ENCODE measurements at regions not wholly inside any gene's neighbourhood (a gene's known extent, or its start where the extent isn't known, plus 50 kb on each side); places are given as distances from the start of the nearest gene placed in this dataset.

- TF ChIP-seq CTCF (IDR thresholded peaks at IDR 0.05; ENCODE audit: insufficient read depth, low read depth, low read length, missing control alignments): no peak
- DNase-seq (ENCODE audit: low read depth): no peak
- H3K4me3 ChIP-seq (ENCODE audit: low read length): no peak overlapping the region
These were observed 283.0 kb upstream of the IZUMO3 start for GRCh38 chr9:24828687-24829086.

- no peak for DNase-seq (ENCODE audit: low read depth)
- H3K4me3 ChIP-seq (ENCODE audit: low read length): no peak overlapping the region
- no peak for TF ChIP-seq CTCF (IDR thresholded peaks at IDR 0.05; ENCODE audit: insufficient read depth, low read depth, low read length, missing control alignments)
These were observed 278.9 kb upstream of the IZUMO3 start for GRCh38 chr9:24824607-24825006.

DNA sequence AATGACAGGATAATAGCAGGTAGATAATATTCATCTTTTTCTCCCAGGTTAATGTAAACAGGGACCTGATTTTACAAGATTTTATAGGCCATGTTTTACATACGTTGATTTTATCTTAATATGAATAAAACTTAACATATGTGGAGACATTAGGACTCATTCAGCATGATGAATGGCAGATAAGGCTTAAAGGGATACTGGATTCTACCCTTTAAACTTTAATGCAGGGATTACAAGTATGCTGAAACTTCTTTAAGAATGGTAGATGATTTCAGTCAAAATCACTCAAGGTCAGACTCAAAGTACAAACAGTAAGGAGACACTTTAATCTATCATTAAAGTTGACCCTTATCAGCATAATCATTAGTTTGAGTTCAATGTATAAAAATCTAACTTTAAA, 274.5 kb upstream of the IZUMO3 start:
- no peak overlapping the region for H3K4me3 ChIP-seq (ENCODE audit: low read length)
- TF ChIP-seq CTCF (IDR thresholded peaks at IDR 0.05; ENCODE audit: insufficient read depth, low read depth, low read length, missing control alignments): no peak
- no peak for DNase-seq (ENCODE audit: low read depth)

DNA sequence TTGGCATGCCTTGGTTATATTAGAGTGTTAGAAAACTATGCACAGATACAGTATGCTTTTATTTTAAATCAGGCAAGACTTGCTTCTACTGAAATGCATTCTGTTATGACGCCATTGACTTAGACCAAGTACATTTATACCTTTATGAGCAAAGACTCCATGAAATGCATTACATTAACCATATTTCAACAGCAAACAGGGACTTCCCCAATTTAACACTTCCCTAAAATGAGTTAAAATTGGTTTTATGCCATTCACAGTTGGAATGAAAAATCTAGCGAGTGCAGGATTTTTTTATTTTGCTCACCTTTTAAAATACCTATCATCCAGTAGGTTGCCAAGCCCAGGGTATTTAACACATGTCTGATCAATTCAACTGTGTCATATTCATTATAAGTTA, 272.1 kb upstream of the IZUMO3 start:
- TF ChIP-seq CTCF (IDR thresholded peaks at IDR 0.05; ENCODE audit: insufficient read depth, low read depth, low read length, missing control alignments): no peak
- no peak for DNase-seq (ENCODE audit: low read depth)
- no peak overlapping the region for H3K4me3 ChIP-seq (ENCODE audit: low read length)

DNA sequence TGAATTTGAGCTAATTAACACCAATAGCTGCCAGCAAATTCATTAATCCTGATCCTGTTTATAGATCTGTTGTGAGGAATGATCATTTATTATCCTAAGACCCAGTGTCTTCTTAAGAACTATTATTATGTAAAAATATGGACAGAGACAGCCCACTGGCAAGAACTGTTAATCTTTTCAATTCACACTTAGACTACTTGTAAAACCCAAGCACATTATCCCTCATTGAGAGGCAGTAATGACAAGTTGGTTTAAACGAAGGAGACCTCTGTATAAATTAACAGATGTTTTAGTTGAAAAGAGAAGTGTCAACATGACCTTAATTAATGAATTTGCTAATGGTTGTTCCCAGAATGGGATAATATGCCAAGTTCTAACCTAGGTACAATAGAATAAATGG, 270.3 kb upstream of the IZUMO3 start:
- no peak for TF ChIP-seq CTCF (IDR thresholded peaks at IDR 0.05; ENCODE audit: insufficient read depth, low read depth, low read length, missing control alignments)
- DNase-seq (ENCODE audit: low read depth): no peak
- H3K4me3 ChIP-seq (ENCODE audit: low read length): no peak overlapping the region

DNA sequence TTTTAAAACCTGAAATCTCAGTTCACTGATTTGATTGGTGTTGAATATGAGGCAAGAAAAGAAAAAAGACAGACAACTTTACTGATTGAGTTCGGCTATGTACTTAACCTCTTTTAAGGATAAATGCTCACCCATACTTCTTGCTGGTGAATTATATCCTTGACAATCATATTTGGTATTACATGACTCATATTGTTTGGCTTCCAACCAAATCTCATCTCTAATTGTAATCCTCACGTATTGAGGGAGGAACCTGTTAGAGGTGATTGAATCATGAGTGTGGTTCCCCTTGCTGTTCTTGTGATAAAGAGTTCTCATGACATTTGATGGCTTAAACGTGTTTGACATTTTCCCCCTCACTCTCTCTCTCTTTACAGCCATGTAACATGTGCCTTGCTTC, 255.6 kb upstream of the IZUMO3 start:
- peak; percentile 57 for DNase-seq (ENCODE audit: low read depth)
- H3K4me3 ChIP-seq (ENCODE audit: low read length): no peak overlapping the region
- TF ChIP-seq CTCF (IDR thresholded peaks at IDR 0.05; ENCODE audit: insufficient read depth, low read depth, low read length, missing control alignments): no peak

DNA sequence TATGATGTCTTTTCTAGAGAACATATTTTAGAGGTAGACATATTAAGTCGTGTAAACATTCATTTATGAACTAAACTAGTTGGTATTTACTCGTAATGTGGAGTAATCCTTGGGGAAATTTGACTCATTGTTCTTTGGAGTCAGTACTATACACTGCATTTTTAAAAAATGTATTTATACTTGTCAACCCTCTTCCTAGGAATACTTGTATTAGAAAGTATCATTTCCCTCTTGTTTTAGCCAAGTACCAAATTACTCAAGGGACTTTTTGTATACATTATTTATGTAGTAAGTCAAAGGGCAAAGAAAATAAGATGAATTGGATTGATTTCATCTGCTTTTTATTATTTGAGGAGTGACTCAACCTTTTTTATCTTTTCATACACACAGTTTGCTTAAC, 248.1 kb upstream of the IZUMO3 start:
- TF ChIP-seq CTCF (IDR thresholded peaks at IDR 0.05; ENCODE audit: insufficient read depth, low read depth, low read length, missing control alignments): no peak
- H3K4me3 ChIP-seq (ENCODE audit: low read length): no peak overlapping the region
- no peak for DNase-seq (ENCODE audit: low read depth)
